ENCODE measurements at regions not wholly inside any gene's neighbourhood (a gene's known extent, or its start where the extent isn't known, plus 50 kb on each side); places are given as distances from the start of the nearest gene placed in this dataset.

DNA sequence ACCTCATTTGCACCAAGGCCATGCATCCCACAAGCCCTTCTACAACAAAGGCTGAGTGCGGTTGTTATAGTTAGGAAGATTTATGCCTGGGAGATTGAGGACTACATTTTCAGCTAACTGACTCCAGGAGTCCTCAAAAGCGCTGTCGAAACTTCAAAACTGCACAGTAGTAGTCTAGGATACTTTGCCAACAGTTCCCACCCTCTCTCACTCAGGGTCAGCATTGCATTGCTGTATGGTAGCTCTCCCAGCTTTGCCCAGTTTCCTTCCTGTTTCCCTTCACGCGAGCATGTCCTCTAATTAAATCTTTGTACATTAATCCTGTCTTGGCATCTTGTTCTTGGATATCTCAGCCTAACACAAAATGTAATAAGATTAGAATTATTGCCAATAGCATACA lies 420.6 kb upstream of the UBE2E3 start:
- Histone ChIP-seq H3K27ac (no peak overlapping the region), H3K27me3 (no peaks in the 10 kb centered on the region), H3K36me3 (no peaks in the 10 kb centered on the region), H3K4me1 (no peaks in the 10 kb centered on the region), H3K4me3 (no peak overlapping the region), H3K9me3 (no peaks in the 10 kb centered on the region)
- WGBS (ENCODE audit: insufficient coverage, low coverage, low lambda C conversion rate, missing lambda C conversion rate), result 45% methylated on average over 3 of the region's 5 CpGs
- DNase-seq, result no peak
- peak in 2 of 4 donors; percentile 33 to 43 for ATAC-seq
- intact Hi-C loops (cut with DNase I), result no loop called here
- TF ChIP-seq POLR2A (IDR thresholded peaks at IDR 0.05), result no peak

GRCh38 chr2:180559038-180559437 lies 421.4 kb upstream of the UBE2E3 start:
- no peak for ATAC-seq
- Histone ChIP-seq H3K36me3 (no peaks in the 10 kb centered on the region), H3K9me3 (no peaks in the 10 kb centered on the region), H3K27me3 (no peaks in the 10 kb centered on the region), H3K4me3 (no peak overlapping the region), H3K27ac (no peak overlapping the region), H3K4me1 (no peaks in the 10 kb centered on the region)
- DNase-seq, result no peak
- intact Hi-C loops (cut with DNase I), result no loop called here
- TF ChIP-seq POLR2A (IDR thresholded peaks at IDR 0.05), result no peak

GRCh38 chr2:180555391-180555965 lies 424.9 kb upstream of the UBE2E3 start:
- Histone ChIP-seq H3K4me1 (no peaks in the 10 kb centered on the region), H3K27me3 (no peaks in the 10 kb centered on the region), H3K36me3 (no peaks in the 10 kb centered on the region), H3K4me3 (no peak overlapping the region), H3K9me3 (no peaks in the 10 kb centered on the region), H3K27ac (no peak overlapping the region)
- intact Hi-C loops (cut with DNase I), result no loop called here
- WGBS (ENCODE audit: insufficient coverage, low coverage, low lambda C conversion rate, missing lambda C conversion rate), result no CpG with 5 or more reads among the region's 19 CpGs
- DNase-seq (peak in 1 of 3 donors; percentile 33), ATAC-seq (no peak)
- TF ChIP-seq, protein P1, sequence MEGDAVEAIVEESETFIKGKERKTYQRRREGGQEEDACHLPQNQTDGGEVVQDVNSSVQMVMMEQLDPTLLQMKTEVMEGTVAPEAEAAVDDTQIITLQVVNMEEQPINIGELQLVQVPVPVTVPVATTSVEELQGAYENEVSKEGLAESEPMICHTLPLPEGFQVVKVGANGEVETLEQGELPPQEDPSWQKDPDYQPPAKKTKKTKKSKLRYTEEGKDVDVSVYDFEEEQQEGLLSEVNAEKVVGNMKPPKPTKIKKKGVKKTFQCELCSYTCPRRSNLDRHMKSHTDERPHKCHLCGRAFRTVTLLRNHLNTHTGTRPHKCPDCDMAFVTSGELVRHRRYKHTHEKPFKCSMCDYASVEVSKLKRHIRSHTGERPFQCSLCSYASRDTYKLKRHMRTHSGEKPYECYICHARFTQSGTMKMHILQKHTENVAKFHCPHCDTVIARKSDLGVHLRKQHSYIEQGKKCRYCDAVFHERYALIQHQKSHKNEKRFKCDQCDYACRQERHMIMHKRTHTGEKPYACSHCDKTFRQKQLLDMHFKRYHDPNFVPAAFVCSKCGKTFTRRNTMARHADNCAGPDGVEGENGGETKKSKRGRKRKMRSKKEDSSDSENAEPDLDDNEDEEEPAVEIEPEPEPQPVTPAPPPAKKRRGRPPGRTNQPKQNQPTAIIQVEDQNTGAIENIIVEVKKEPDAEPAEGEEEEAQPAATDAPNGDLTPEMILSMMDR (IDR thresholded peaks at IDR 0.05), result no peak
- no peak for TF ChIP-seq POLR2A (IDR thresholded peaks at IDR 0.05)

GRCh38 chr2:180554330-180554729 lies 426.1 kb upstream of the UBE2E3 start:
- DNase-seq (no peak), ATAC-seq (no peak)
- Histone ChIP-seq H3K4me1 (no peaks in the 10 kb centered on the region), H3K27me3 (no peaks in the 10 kb centered on the region), H3K27ac (no peak overlapping the region), H3K9me3 (no peaks in the 10 kb centered on the region), H3K4me3 (no peak overlapping the region), H3K36me3 (no peaks in the 10 kb centered on the region)
- intact Hi-C loops (cut with DNase I), result no loop called here
- TF ChIP-seq POLR2A (IDR thresholded peaks at IDR 0.05), result no peak
- TF ChIP-seq, protein P1 (IDR thresholded peaks at IDR 0.05), result no peak

DNA sequence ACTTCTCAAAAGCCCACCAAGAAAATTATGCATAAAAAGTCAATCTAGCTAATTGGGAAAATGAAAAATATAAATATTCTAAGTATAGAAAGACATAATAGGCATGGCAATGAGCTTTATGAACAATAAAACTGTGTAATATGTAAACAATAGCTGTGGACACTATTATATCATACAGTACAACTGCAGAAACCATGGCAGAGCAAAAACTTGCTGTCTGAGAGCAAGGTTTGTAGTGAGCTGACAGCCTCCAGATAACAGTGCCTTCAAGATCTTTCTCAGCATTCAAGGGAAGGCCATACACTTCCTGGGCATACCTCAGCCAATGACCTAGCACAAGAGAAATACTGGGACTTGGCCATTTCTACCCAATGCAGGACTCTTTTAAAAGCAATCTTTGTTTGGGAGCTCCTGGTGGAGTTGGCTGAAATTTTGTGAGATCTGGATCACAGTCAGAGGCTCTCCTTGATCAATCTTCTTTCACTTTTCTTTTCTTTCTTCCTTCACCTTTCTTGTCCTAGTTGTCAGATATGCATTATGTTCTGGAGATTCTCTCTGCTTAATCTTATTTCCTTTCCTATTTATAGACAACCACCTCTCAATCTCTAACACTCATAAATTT lies 427.2 kb upstream of the UBE2E3 start:
- H3K4me1 ChIP-seq, result no peaks in the 10 kb centered on the region
- no peak for TF ChIP-seq POLR2A (IDR thresholded peaks at IDR 0.05)
- TF ChIP-seq, protein P1 (IDR thresholded peaks at IDR 0.05), result no peak
- no peaks in the 10 kb centered on the region for H3K27me3 ChIP-seq
- H3K4me3 ChIP-seq, result no peak overlapping the region
- intact Hi-C loops (cut with DNase I), result no loop called here
- no peak for DNase-seq
- H3K27ac ChIP-seq, result no peak overlapping the region
- H3K36me3 ChIP-seq, result no peaks in the 10 kb centered on the region
- no peak for ATAC-seq
- no peaks in the 10 kb centered on the region for H3K9me3 ChIP-seq

DNA sequence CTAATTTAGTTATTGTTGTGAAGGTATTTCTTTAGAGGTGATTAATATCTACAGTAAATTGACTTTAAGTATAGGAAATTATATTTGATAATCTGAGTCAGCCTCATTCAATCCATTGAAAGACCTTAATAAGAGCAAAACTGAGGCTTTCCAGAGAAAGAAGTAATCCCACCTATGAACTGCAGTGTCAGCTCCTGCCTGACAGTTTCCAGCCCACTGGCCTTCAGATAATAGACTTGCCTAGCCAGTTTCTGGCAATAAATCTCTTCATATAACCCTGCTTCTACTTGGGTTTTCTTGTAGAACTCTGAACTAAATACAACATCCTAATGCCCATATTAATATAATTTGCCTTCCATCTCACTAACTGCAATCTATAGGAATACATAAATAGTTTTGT lies 437.9 kb upstream of the UBE2E3 start:
- H3K4me1 ChIP-seq, result no peaks in the 10 kb centered on the region
- H3K27ac ChIP-seq, result no peak overlapping the region
- DNase-seq (no peak), ATAC-seq (no peak)
- intact Hi-C loops (cut with DNase I), result no loop called here
- no peaks in the 10 kb centered on the region for H3K9me3 ChIP-seq
- no peak overlapping the region for H3K4me3 ChIP-seq
- H3K36me3 ChIP-seq, result no peaks in the 10 kb centered on the region
- no peaks in the 10 kb centered on the region for H3K27me3 ChIP-seq
- TF ChIP-seq POLR2A (IDR thresholded peaks at IDR 0.05), result no peak
- TF ChIP-seq, protein P1 (IDR thresholded peaks at IDR 0.05), result no peak

Measured in right lobe of liver (tissue), 6 donors.